Muscle of back (tissue), 3 donors: ENCODE measurements at regions not wholly inside any gene's neighbourhood (a gene's known extent, or its start where the extent isn't known, plus 50 kb on each side); places are given as distances from the start of the nearest gene placed in this dataset.

Experiments
- DNase-seq, 3 donors: peaks; one replicate each; pipeline versions ENCODE4 v3.0.0 to v3.0.0-alpha.2; 2013

DNA sequence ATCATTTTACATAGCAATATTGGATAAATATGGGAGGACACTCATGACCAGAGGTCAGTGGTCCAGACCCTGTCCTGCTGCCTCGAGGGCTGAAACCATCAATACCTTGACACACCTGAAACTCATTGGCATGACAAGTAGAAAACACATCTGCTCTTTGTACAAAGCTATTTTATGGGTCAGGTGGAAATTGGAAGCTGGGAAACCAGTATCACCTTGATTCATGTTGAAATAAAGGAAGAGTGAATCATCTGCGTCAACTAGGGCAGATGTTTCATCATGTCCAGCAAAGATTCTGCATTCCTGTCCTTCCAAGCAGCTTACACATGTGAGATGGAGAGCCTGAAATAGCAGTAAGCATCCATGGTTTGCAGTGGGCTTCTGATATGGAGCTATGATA lies 80.0 kb upstream of the ERBB4 start:
- DNase-seq, result no peak

DNA sequence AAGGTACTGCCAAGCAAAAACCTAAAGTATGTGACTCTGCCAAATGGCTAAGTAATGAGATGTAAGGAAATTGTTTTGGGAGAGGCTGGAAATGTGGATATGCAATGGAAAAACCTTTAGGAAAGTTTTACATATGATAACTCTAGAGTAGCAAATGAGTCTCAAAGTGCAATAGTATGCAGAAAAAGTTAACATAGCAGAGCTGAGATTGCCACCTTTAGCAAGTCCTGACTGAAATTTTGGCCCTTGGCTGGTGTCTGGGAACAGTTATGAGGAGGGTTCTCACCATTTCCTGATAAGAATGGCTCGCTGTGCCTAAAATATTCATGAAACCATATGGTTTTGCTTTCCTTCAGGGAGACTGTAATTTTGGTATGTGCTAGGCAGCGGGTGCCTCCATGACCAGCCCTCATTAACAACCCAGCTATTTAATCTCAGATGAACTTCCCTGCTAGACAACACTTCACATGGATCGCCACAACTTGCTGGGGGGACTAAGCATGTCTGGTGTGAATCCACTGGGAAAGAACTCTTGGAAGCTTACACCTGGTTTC lies 72.3 kb upstream of the ERBB4 start:
- DNase-seq, result no peak

DNA sequence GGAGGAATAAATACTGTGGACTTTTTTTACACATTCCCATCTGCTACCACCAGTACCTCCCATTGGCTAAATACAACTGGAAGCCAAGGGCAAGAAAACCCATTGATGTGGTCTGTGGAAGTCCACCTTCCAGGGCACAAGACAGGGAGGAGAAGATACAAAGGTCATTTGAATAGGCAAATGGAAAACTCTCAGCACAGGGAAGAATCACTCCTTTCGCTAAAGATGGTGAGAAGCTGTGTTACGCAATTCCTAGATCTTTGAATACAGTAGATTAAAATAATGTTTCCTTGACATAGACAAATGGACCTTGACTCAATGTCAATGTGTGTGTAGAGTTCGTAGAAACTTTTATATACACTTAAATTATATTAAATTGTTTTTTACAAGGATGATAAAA lies 70.9 kb upstream of the ERBB4 start:
- DNase-seq, result no peak

DNA sequence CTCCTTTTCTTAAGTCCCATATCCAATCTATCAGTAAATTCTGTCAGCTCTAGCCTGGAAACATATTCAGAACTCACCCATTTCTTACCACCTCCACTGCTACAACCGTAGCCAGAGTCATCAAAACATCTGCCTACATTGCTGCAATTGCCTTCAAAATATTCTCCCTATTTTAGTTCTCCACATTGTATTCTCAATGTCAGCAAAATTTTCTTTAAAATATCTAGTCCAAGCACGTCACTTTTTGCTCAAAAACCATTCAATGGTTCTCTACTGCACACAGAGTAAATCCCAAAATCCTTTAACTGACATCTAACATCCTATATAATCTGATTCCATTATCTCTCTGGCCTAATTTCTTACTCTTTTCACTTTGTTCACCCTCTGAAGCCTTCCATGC lies 68.5 kb upstream of the ERBB4 start:
- no peak for DNase-seq

DNA sequence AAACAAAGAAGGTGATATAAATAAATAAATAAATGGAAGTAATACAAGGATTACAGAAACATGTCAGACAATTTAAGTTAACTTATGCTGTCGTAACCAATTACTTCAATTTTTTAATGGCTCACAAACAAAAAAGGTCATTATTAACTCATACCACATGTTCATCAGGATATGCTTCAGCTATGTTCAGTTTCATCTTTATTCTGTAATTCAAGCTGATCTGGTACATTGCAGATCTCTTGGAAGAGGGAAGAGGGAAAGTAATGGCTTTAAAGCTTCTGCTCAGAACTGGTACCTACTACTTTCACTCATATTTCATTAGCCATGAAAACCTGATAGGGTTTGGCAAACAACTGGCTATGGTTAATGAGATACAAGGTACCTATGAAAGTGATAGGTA lies 67.6 kb upstream of the ERBB4 start:
- no peak for DNase-seq

DNA sequence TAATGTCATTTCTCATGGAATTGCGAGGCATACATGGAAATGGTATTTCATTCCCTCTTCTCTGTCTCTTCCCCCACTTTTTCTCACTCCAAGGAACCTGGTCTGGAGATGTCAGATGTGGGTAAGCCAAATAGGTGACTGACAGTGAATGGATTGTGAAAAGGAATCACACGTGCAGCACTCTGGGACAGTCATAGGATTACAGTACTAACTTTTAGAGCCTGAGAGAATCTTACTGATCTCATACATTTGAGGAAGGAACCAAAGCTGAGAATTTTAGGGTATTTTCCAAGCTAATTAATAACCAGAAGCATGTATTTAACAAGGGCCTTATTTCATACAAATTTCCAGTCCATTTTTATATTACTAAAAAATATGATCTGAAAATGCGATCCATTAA lies 58.1 kb upstream of the ERBB4 start:
- no peak for DNase-seq

DNA sequence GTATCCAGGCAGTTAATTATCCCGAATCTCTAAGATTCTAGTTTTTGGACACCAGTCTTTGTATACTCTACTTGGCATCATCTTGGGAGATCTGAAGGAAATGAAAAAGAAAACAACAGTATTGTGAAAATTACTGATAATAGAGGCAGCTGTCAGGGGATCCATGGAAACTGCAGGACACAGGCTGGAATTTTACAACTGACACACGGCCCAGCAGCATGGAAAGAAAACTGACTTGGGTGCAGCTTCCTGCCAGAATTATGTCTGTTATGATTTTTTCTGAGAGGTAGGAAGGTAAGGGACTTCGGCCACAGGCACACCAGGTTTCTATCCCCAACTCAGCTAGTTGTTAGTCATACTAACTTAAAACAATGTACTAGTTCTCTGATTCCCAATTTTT lies 57.7 kb upstream of the ERBB4 start:
- DNase-seq, result no peak

DNA sequence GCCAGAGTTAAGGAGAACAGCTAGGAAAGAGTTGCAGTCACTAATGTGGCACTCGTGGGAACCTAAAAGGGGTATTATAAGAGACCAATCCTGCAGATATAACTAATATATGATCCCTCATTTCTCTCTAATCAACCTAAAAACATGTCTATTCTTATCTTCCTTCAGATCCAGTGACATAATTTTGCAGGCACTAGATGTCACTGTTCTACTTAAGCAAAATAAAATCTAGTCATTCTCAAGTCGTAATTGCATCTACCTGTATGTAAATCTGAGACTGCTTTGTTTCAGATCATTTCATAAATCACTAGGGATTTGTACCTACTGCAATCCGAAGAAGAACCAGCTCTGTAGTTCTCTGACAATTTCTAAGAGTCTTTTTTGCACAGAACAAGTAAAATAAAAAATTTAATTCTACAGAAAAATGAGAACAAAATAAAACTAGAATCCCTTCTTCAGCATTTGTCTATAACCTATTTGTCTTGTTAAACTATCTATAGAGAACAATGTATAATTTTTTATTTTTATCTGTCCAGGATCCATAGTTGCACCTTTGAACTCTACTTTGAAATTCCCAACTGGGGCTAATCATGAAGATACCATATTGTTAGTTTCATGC lies 56.5 kb upstream of the ERBB4 start:
- DNase-seq, result no peak

DNA sequence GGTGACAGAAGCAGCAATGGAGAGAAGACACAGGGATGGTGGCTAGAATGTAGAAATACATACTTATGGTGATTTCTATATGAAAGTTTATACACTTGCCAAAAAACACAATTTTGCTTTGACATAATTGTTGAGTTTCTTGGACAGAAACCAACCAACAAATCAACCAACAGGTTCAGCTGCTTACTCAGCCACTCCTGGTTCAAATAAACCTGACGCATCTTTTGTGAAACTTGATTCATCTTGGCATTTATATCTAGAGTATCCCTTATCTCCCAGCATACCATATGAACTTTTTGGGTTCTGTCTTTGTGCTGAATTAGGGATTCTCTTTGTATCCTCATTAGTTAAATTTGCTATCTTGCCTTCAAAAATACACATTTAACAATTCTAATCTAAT lies 54.1 kb upstream of the ERBB4 start:
- DNase-seq, result no peak
